ENCODE measurements at regions not wholly inside any gene's neighbourhood (a gene's known extent, or its start where the extent isn't known, plus 50 kb on each side); places are given as distances from the start of the nearest gene placed in this dataset.

GRCh38 chr7:67566101-67566500 lies 569.5 kb downstream of the TYW1 start:
- DNase-seq, result no peak

GRCh38 chr7:67571026-67571545 lies 574.5 kb downstream of the TYW1 start:
- no peak for DNase-seq

GRCh38 chr7:67573639-67574038 lies 577.0 kb downstream of the TYW1 start:
- DNase-seq, result no peak

GRCh38 chr7:67588631-67589030 lies 592.0 kb downstream of the TYW1 start:
- no peak for DNase-seq

- no peak for DNase-seq
Measured at GRCh38 chr7:67589183-67589582, 592.5 kb downstream of the TYW1 start.

GRCh38 chr7:67590649-67591048 lies 594.0 kb downstream of the TYW1 start:
- DNase-seq, result no peak

GRCh38 chr7:67593794-67594193 lies 597.2 kb downstream of the TYW1 start:
- no peak for DNase-seq

GRCh38 chr7:67595431-67596180 lies 599.0 kb downstream of the TYW1 start:
- DNase-seq, result no peak

- DNase-seq, result no peak
Measured at GRCh38 chr7:67597161-67597560, 600.5 kb downstream of the TYW1 start.

- no peak for DNase-seq
Measured at GRCh38 chr7:67598469-67598868, 601.8 kb downstream of the TYW1 start.

GRCh38 chr7:67599331-67600062 lies 602.9 kb downstream of the TYW1 start:
- DNase-seq, result no peak

- DNase-seq, result no peak
Measured at GRCh38 chr7:67602246-67602887, 605.7 kb downstream of the TYW1 start.

GRCh38 chr7:67604461-67605386 lies 608.1 kb downstream of the TYW1 start:
- DNase-seq, result no peak

GRCh38 chr7:67608806-67609205 lies 612.2 kb downstream of the TYW1 start:
- DNase-seq, result no peak

GRCh38 chr7:67610897-67611296 lies 614.3 kb downstream of the TYW1 start:
- DNase-seq, result no peak

GRCh38 chr7:67614843-67615242 lies 618.2 kb downstream of the TYW1 start:
- DNase-seq, result no peak

GRCh38 chr7:67616517-67616916 lies 619.9 kb downstream of the TYW1 start:
- no peak for DNase-seq

GRCh38 chr7:67618556-67619162 lies 622.0 kb downstream of the TYW1 start:
- no peak for DNase-seq

- no peak for DNase-seq
Measured at GRCh38 chr7:67619175-67619574, 622.5 kb downstream of the TYW1 start.

GRCh38 chr7:67620216-67620933 lies 623.7 kb downstream of the TYW1 start:
- DNase-seq, result no peak

GRCh38 chr7:67621704-67622103 lies 625.1 kb downstream of the TYW1 start:
- no peak for DNase-seq

All from CD4-positive, alpha-beta T cell treated with Interleukin-17A for 1 hour (primary cell).